AG04450 (cell line): ENCODE measurements at regions not wholly inside any gene's neighbourhood (a gene's known extent, or its start where the extent isn't known, plus 50 kb on each side); places are given as distances from the start of the nearest gene placed in this dataset.

Experiments used
- CTCF ChIA-PET: fragments of 300-600, 350-600 bp; formaldehyde crosslinking; extraction: SDS; loops from one replicate; lab custom pipeline; 2022; ENCODE audit warnings: antibody characterized with exemption, inconsistent platforms; lab: Charles Lee
- POLR2A ChIA-PET: fragments of 350-600 bp; formaldehyde crosslinking; extraction: SDS; loops from one replicate; lab custom pipeline; 2021; ENCODE audit warnings: antibody characterized with exemption, inconsistent platforms; lab: Yijun Ruan, JAX
- DNase-seq: peaks from one replicate; pipeline ENCODE4 v3.0.0-alpha.2; 2011; ENCODE audit warnings: low read depth, low spot score
- H3K27ac ChIP-seq: one replicate; pipeline ENCODE4 v1.5.1; 2012; ENCODE audit warnings: low read depth, low read length, control low read depth
- H3K27me3 ChIP-seq: one replicate; pipeline ENCODE4 v1.6.0; 2012; ENCODE audit warnings: low read length; ENCODE audit not compliant: control insufficient read depth, insufficient read depth
- H3K4me3 ChIP-seq: 2 replicates; pipeline ENCODE4 v1.5.1; 2011; ENCODE audit warnings: mild to moderate bottlenecking, low read depth, low read length, control low read depth
- H3K9me3 ChIP-seq: 2 replicates; pipeline ENCODE4 v1.5.1; 2012; ENCODE audit warnings: low read length; ENCODE audit not compliant: control insufficient read depth, insufficient read depth
- CTCF ChIP-seq: IDR thresholded peaks from 2 replicates; pipeline ENCODE4 v1.5.1; 2011; ENCODE audit warnings: low read depth, low read length, control low read depth, inconsistent platforms

- Histone ChIP-seq H3K9me3 (no peaks in the 10 kb centered on the region), H3K27ac (no peak overlapping the region), H3K4me3 (no peak overlapping the region), H3K27me3 (no peaks in the 10 kb centered on the region)
- no peak for DNase-seq
- POLR2A ChIA-PET, result no interaction called here
- CTCF ChIA-PET, result interaction anchor here (0.6 kb wide), 1 partner anchor 744 kb away, joined by 3 read pairs; no protein-coding TSS in a partner anchor
- no peak for TF ChIP-seq CTCF
Observed at GRCh38 chr12:105481392-105482300, 151.2 kb downstream of the C12orf75 start.

GRCh38 chr12:105482951-105483350, 152.5 kb downstream of the C12orf75 start:
- CTCF ChIA-PET, result interaction anchor here (0.7 kb wide), 1 partner anchor 62 kb away, joined by 3 read pairs; no protein-coding TSS in a partner anchor
- POLR2A ChIA-PET, result no interaction called here
- DNase-seq, result no peak
- no peak for TF ChIP-seq CTCF
- Histone ChIP-seq H3K27me3 (no peaks in the 10 kb centered on the region), H3K9me3 (no peaks in the 10 kb centered on the region), H3K27ac (no peak overlapping the region), H3K4me3 (no peak overlapping the region)

GRCh38 chr12:105483691-105484090, 153.2 kb downstream of the C12orf75 start:
- H3K27me3 ChIP-seq, result no peaks in the 10 kb centered on the region
- no peaks in the 10 kb centered on the region for H3K9me3 ChIP-seq
- no peak overlapping the region for H3K4me3 ChIP-seq
- ChIA-PET CTCF (no interaction called here), POLR2A (no interaction called here)
- no peak overlapping the region for H3K27ac ChIP-seq
- no peak for TF ChIP-seq CTCF
- DNase-seq, result no peak

GRCh38 chr12:105485321-105485910, 154.9 kb downstream of the C12orf75 start:
- no peak for TF ChIP-seq CTCF
- peak; percentile 20 for DNase-seq
- ChIA-PET POLR2A (no interaction called here), CTCF (interaction anchor here (0.8 to 1.7 kb wide), 2 partner anchors 65 to 650 kb away, joined by 3 to 5 read pairs; no protein-coding TSS in a partner anchor)
- H3K4me3 ChIP-seq, result no peak overlapping the region
- peak overlapping the region; percentile 3 for H3K27ac ChIP-seq
- H3K27me3 ChIP-seq, result no peaks in the 10 kb centered on the region
- no peaks in the 10 kb centered on the region for H3K9me3 ChIP-seq

- DNase-seq, result no peak
- TF ChIP-seq CTCF, result no peak
- H3K4me3 ChIP-seq, result no peak overlapping the region
- ChIA-PET CTCF (interaction anchor here (0.8 to 1.7 kb wide), 2 partner anchors 66 to 650 kb away, joined by 3 to 5 read pairs; no protein-coding TSS in a partner anchor), POLR2A (no interaction called here)
- H3K9me3 ChIP-seq, result no peaks in the 10 kb centered on the region
- H3K27ac ChIP-seq, result peak overlapping the region; percentile 3
- no peaks in the 10 kb centered on the region for H3K27me3 ChIP-seq
Observed at GRCh38 chr12:105485921-105486320, 155.4 kb downstream of the C12orf75 start.
